HL-60 (cell line): ENCODE measurements at regions not wholly inside any gene's neighbourhood (a gene's known extent, or its start where the extent isn't known, plus 50 kb on each side); places are given as distances from the start of the nearest gene placed in this dataset.

Source experiments
- DNase-seq, 2 experiments: peaks; one replicate each; pipeline ENCODE4 v3.0.0-alpha.2; 2010 to 2020; ENCODE audit warnings: low read depth in 1 of 2, low spot score in 1 of 2
- H3K27ac ChIP-seq: fragments of 250-450 bp; sonication (Bioruptor Pico); replicated peaks from 2 replicates; pipeline ENCODE4 v1.5.1; 2020; ENCODE audit warnings: mild to moderate bottlenecking, moderate library complexity
- H3K27me3 ChIP-seq: fragments of 250-450 bp; sonication (Bioruptor Pico); 2 replicates; pipeline ENCODE4 v1.5.1; 2021; ENCODE audit warnings: mild to moderate bottlenecking, moderate library complexity; ENCODE audit not compliant: insufficient read depth, poor library complexity, severe bottlenecking
- H3K4me3 ChIP-seq: replicated peaks from 2 replicates; pipeline ENCODE4 v1.5.1; 2011; ENCODE audit warnings: mild to moderate bottlenecking, control low read depth, low read length; ENCODE audit not compliant: insufficient read depth
- GABPA ChIP-seq: IDR thresholded peaks from 2 replicates; pipeline ENCODE4 v1.6.1; 2012; ENCODE audit warnings: low read depth
- POLR2AphosphoS5 ChIP-seq: IDR thresholded peaks from 2 replicates; pipeline ENCODE4 v1.6.1; 2012; ENCODE audit warnings: low read depth
- SPI1 ChIP-seq: IDR thresholded peaks from 2 replicates; pipeline ENCODE4 v1.6.1; 2012; ENCODE audit warnings: low read depth, mild to moderate bottlenecking, borderline replicate concordance
- TF ChIP-seq, protein P1 (sequence below): IDR thresholded peaks from 2 replicates; pipeline ENCODE4 v1.6.1; 2012; ENCODE audit warnings: low read depth; ENCODE audit not compliant: insufficient replicate concordance
- TF ChIP-seq, protein P2 (sequence below): IDR thresholded peaks from one replicate; pipeline ENCODE4 v1.5.1; 2011; ENCODE audit warnings: low read length, control low read depth, inconsistent platforms; ENCODE audit not compliant: insufficient read depth

DNA sequence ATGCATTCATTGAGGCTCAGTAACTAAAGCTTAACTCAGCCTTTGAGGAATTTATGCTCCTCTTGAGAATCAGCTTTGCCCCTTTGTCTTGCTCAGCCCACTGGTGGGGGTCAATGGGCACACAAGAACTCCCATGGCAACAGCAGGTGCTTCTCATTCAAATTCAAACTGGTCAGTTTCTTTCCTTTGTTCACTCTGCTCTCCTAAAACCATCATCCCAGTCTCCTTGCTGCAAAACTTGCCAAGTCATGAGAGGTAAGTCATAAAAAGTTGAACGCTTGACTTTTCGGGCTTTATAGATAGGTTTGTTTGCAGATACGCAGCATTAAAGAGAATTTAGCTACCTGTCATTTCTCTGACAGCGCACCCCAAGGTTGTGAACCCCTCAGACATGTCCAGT is 146.8 kb downstream of the TFAP2A start:
- TF ChIP-seq, protein P1, sequence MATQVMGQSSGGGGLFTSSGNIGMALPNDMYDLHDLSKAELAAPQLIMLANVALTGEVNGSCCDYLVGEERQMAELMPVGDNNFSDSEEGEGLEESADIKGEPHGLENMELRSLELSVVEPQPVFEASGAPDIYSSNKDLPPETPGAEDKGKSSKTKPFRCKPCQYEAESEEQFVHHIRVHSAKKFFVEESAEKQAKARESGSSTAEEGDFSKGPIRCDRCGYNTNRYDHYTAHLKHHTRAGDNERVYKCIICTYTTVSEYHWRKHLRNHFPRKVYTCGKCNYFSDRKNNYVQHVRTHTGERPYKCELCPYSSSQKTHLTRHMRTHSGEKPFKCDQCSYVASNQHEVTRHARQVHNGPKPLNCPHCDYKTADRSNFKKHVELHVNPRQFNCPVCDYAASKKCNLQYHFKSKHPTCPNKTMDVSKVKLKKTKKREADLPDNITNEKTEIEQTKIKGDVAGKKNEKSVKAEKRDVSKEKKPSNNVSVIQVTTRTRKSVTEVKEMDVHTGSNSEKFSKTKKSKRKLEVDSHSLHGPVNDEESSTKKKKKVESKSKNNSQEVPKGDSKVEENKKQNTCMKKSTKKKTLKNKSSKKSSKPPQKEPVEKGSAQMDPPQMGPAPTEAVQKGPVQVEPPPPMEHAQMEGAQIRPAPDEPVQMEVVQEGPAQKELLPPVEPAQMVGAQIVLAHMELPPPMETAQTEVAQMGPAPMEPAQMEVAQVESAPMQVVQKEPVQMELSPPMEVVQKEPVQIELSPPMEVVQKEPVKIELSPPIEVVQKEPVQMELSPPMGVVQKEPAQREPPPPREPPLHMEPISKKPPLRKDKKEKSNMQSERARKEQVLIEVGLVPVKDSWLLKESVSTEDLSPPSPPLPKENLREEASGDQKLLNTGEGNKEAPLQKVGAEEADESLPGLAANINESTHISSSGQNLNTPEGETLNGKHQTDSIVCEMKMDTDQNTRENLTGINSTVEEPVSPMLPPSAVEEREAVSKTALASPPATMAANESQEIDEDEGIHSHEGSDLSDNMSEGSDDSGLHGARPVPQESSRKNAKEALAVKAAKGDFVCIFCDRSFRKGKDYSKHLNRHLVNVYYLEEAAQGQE = no peak
- no peak for TF ChIP-seq POLR2AphosphoS5
- no peak for TF ChIP-seq GABPA
- no peak for TF ChIP-seq SPI1
- TF ChIP-seq, protein P2, sequence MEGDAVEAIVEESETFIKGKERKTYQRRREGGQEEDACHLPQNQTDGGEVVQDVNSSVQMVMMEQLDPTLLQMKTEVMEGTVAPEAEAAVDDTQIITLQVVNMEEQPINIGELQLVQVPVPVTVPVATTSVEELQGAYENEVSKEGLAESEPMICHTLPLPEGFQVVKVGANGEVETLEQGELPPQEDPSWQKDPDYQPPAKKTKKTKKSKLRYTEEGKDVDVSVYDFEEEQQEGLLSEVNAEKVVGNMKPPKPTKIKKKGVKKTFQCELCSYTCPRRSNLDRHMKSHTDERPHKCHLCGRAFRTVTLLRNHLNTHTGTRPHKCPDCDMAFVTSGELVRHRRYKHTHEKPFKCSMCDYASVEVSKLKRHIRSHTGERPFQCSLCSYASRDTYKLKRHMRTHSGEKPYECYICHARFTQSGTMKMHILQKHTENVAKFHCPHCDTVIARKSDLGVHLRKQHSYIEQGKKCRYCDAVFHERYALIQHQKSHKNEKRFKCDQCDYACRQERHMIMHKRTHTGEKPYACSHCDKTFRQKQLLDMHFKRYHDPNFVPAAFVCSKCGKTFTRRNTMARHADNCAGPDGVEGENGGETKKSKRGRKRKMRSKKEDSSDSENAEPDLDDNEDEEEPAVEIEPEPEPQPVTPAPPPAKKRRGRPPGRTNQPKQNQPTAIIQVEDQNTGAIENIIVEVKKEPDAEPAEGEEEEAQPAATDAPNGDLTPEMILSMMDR = no peak
- DNase-seq = no peak
- no peak overlapping the region for H3K27ac ChIP-seq
- no peak overlapping the region for H3K4me3 ChIP-seq
- H3K27me3 ChIP-seq = no peaks in the 10 kb centered on the region

DNA sequence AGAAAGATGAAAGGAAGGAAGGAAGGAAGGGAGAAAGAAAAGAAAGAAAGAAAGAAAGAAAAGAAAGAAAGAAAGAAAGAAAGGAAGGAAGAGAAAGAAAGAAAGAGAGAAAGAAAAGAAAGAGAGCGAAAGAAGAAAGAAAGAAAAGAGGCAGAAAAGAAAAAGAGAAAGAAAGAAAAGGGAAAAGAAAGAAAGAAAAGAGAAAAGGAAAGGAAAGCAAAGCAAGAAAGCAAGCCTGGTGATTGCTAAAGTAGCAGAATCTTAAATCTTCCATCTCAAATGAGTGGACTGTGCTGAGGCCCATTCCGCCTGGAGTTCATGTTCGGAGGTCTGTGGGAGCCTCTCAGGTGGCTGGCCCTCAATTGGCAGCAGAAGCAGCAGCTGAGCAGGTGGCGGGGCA is 148.4 kb downstream of the TFAP2A start:
- no peak for DNase-seq
- TF ChIP-seq POLR2AphosphoS5 (no peak), GABPA (no peak), SPI1 (no peak)
- TF ChIP-seq, protein P1 = no peak
- TF ChIP-seq, protein P2 = no peak
- Histone ChIP-seq H3K27ac (no peak overlapping the region), H3K4me3 (no peak overlapping the region), H3K27me3 (no peaks in the 10 kb centered on the region)

DNA sequence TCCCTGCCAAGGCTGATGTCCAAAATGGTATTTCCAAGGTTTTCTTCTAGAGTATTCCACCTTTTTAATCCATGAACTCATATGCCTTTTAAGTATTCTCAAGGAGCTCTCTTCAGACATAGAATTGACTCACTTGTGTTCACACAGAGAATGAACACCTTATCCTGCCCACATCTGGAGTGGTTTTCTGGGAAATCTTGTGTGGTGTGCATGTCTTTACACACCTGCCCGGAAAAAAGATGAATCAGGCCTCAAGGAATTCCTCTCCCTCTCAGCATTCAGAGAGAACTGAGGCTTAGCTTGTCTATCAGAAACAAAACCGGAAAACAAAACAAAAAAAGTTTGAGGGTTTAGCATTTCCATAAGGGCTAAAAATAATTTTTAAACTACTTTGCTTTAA is 148.8 kb downstream of the TFAP2A start:
- Histone ChIP-seq H3K27ac (no peak overlapping the region), H3K27me3 (no peaks in the 10 kb centered on the region), H3K4me3 (no peak overlapping the region)
- no peak for DNase-seq
- TF ChIP-seq, protein P2 = no peak
- TF ChIP-seq POLR2AphosphoS5 = no peak
- no peak for TF ChIP-seq SPI1
- TF ChIP-seq GABPA = no peak
- TF ChIP-seq, protein P1 = no peak
